NAMALWA (cell line): ENCODE measurements at regions not wholly inside any gene's neighbourhood (a gene's known extent, or its start where the extent isn't known, plus 50 kb on each side); places are given as distances from the start of the nearest gene placed in this dataset.

Experiments
- DNase-seq: peaks from one replicate; pipeline ENCODE4 v3.0.0-alpha.2; 2015; ENCODE audit warnings: low spot score

DNA sequence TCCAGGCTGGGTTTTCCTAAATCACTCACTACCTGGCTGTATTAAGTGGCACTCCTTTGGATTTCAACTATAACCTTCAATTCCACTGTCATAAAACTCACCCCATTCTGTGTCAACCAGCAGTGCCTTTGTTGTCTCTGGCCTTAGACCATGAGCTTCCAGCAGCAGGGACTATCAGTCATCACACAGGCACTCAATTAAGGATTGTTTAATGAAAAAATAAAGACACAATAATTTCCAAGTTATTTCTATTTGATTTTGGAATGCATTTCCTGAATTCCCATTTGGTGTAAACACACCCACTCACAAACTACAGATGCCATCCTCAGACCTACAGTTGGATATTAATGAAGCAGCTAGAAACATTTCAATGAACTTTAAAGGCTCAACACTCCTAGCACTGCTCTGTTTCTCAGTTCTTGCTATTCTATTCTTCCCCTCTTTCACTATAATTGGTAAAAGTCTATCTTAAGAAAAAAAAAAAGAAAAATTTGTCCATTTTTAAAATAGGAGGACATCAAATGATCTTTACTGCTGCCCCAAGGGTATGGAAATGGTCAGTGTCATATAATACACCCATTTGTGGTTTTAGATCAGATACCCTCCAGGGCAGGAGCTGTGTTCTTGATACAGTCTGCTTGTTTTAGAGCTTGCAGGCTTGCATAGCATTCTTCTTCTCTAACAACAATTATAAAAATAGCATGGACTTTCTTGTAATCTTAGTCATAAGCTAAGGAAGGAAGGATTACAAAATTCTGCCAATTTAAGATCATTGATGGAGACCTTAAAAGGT lies 156.4 kb downstream of the PTGER3 start:
- no peak for DNase-seq

DNA sequence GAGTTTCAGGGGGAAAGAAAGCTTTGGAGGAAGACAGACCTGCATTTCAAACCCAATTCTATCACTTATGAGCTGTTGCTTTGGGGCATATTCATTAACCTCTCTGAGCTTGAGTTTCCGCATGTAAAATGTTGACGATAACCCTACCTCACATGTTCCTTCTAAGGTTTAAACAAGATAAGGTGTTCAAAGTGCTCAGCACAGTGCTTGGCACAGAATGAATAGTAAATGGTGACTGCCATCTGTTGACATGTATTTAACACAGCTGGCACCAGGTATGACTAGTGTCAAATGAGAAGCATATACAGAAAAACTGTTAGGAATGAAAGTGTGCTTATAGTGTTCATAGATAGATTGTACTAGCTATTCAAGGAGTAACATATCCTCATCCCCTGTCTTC lies 155.5 kb downstream of the PTGER3 start:
- DNase-seq = no peak

DNA sequence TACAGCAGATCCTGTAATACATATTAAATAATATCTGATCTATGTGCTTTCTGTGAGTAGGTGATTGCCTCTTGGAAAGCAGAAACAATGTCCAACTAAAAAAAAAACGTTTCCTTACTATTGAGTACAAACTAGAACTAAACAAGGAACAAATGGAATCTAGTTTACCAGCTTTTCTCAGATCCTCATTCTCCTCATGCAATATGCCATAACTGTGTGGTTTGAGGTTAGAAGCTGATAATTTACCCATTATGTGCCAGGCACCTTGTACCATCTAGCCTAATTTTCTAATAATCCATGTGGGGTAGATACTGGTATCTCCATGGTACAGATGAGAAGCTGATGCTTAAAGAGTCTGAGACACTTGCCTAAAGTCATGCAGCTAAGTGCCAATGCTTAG lies 154.7 kb downstream of the PTGER3 start:
- no peak for DNase-seq

DNA sequence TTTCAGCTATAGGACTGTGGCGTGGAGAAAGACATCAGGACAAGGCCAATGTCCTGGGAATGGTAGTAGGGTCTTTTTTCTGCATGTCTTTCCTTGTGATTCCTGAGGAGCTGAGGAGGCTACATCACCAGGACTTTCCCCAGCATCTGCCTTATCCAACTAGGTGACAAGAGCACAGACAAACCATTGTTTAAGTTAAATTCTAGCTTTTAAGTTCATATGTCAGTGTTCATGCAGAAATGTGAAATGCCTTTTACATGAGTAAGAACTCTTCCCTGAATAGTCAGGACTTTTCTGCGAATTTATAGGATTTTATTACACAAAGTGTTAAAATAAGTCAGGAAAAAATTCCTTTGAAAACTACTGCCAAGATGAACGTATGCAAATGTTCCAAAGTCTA lies 154.2 kb downstream of the PTGER3 start:
- no peak for DNase-seq

DNA sequence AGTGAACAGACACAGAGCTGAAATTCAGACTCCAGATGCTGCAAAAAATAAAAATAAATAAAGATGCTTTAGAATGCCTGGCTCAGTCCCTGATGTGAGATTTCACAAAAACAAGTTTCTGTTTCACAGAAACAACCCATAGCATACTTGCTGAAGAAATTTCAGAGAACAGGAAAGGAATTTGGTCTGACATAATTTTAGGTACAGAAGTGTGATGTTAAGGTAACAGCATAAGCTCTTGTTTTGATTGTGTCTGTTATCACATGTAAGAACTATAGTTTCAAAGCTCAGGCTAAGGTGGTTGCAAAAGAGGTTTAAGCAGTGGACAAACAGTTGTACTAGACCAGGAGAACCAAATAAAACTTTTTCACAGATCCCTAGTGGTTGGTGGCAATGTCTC lies 152.1 kb downstream of the PTGER3 start:
- no peak for DNase-seq

DNA sequence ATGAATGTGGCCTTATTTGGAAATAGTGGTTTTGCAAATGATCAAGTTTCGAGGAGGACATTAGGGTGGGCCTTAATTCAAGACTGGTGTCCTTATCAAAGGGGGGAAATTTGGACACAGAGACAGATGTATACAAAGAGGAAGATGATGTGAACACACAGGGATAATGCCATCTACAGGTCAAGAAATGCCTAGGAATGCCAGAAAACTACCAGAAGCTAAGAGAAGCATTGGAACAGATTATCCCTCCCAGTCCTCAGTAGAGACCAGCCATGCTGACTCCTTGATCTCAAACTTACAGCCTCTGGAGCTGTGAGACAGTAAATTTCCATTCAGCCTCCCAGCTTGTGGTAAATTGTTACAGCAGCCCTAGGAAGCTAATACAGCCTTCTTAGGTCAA lies 151.4 kb downstream of the PTGER3 start:
- peak; percentile 13 for DNase-seq

DNA sequence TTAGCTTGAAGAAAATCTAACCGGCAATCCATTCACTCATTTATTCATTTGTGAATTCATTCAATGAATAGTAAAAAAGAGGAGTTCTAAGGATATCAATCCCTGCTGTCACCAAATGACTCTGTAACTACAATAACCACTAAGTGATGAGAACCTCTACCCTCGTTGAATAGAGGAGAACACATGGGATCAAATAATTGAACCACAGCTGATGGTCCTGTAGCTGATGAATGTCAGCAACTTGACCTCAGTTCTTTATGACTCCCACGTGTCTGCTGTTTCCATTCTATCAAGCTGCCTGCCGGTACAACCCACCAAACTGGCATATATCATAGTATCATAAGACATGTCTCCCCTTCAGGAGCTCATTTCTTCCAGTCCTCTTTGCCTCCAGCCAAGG lies 150.3 kb downstream of the PTGER3 start:
- no peak for DNase-seq

DNA sequence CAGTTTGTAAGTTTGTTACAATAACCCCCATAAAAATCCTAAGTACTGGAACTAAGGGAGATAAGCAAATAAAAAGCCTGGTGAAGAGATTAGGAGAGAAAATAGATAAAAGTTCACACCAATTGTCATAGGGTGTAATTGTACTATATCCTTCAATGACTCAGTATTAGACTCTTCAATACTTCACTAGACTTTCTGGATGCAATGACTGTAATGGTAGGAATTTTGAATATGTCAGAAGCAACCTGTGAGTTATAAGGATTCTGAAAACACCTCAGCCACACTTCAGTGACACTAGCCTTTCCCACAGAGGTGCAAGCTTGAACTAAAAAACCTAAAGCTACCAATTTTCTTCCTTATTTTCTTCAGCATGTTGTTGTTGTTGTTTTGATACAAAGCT lies 147.9 kb downstream of the PTGER3 start:
- no peak for DNase-seq

DNA sequence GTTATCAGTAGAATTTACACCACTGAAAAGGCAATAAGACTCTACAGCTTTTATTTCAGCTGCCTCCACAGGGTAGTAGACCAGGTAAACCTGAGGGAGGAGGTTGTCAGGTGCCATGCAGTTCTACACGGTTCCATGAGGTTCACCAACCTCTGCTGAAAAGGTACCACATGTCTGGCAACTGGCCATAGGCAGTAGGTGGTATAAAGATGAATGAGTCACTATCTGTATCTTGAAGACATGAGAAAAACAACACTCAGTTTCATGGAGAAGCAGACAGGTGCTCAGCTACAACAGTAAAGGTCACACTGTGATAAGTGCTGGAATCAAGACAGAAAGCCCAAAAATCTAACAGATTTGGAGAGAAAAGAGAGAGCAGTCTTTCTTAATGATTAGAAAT lies 145.4 kb downstream of the PTGER3 start:
- no peak for DNase-seq

DNA sequence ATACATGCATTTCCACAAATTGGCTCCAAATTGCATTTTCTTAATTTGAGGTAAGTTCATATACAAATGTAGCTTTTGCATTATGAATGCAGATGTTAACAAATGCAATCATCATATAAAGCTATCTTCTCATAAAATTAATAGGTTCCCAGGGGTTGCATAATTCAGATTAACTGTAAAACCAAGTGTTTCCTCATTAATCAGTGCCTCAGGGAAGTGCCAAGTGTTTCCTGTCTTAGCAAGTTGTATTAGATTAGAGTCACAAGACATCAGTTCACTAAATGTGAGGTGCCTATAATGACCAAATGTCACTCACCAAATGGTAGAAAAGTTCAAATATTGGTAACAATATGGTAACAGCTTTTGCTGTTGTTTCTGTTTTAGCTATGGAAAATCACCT lies 140.8 kb downstream of the PTGER3 start:
- no peak for DNase-seq

DNA sequence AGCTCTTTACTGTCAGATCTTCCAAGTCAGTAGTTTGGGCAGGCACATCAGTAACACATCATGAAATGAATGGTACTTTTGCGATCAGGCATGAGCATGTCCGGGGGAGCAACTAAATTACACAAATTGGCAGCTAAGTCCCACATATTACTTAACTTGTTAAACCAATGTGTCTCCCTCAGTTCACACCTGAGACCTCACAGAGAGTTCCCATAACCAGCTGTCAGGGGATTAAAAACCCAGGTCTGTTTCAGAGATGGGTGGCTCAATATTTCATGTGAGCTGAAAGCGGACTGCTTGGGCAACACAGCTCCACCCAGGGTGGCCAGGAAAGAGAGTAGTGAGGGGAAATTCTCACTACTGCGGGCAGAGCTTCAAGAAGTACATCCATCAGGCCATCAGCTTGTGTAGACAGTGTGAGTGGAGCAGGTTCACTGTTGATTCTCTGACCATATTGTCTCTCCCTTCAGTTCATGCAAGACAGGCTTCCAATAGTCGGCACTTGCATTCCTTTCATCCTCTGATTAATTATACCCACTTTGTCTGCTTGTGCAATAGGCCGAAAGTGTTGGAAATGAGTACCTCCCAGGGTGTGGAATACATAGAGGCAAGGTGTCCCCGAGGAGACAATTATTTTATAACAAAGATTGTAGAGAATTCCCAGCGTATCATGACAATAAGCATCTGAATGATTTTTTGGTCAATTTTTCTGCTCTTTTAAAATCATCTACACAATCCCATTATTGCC lies 139.9 kb downstream of the PTGER3 start:
- DNase-seq = no peak

DNA sequence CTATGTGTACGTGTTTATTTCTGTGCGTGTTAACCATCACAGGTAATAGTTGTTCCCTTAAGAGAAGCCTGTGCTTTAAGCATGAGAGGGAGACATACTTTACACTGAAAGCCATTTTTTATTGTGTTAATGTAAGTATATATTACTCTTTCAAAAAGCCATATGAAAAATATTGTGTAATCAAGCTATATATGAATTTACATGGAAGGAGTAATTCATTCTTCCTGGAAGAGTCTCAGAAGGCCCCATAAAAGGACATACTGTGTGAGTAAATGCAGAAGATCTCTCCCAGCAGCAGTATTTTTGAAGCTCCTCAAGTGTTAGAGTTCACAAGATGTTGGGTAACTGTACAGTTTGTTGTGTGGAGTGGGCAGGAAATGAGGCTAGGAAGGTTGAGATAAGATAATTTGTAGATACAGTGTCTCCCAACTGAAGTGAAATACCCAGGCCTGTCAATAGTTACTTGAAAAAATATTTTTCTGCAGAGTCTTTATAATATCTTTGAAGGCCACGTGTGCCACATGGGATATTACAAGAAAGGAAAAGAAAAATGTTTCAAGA lies 138.3 kb downstream of the PTGER3 start:
- DNase-seq = no peak

DNA sequence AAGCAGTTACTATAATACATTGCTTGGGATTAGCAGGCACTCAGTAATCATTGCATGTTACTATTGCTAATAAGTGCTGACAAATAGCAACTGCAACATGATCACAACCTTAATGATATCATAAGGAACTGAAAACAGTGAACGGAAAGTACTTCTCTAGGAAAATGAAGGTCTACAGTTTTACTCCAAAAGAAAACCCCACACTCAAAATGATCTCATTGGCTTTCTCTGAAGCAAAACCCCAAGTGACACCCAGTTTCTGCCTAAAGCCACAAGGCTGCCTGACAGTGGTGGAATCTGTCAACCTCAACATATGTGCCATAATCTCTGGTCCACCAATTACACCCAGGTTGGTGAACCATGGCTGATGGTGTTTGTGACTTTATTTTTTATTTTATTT lies 137.6 kb downstream of the PTGER3 start:
- DNase-seq = no peak

DNA sequence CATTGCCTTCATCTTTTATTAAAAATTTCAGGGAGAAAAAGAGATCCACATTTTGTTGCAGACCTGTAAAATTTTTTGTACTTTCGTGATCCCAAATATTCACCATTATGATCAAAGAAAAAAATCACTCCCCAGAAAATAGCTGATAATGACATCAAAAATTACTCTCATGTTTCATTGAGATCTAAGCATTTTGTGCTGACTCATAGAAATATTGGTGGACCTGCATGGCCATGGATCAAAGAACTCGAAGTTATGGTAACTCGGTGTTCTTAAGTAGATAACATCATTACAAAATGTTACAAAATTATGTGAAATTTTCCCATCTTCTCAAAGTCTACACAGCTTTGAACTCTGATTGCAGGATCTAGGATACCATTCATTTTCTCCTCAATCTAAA lies 135.8 kb downstream of the PTGER3 start:
- DNase-seq = no peak

DNA sequence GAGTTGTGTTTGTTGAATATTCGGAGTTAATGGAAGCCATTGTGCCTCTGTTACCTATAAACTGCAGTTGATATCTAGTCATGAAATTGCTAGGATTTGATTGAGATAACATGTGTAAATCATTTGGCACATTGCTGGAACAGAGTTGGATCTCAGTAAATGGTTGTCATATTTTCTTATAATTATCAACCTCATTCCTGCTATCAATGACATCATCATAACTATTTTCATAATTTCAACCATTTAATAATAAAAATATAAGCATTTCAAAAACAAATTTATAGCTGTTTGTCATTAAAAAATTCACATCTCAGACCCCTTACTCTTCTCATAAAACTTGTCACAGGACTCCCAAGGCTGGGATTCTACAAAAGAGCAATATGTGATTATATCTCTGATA lies 133.4 kb downstream of the PTGER3 start:
- DNase-seq = no peak

DNA sequence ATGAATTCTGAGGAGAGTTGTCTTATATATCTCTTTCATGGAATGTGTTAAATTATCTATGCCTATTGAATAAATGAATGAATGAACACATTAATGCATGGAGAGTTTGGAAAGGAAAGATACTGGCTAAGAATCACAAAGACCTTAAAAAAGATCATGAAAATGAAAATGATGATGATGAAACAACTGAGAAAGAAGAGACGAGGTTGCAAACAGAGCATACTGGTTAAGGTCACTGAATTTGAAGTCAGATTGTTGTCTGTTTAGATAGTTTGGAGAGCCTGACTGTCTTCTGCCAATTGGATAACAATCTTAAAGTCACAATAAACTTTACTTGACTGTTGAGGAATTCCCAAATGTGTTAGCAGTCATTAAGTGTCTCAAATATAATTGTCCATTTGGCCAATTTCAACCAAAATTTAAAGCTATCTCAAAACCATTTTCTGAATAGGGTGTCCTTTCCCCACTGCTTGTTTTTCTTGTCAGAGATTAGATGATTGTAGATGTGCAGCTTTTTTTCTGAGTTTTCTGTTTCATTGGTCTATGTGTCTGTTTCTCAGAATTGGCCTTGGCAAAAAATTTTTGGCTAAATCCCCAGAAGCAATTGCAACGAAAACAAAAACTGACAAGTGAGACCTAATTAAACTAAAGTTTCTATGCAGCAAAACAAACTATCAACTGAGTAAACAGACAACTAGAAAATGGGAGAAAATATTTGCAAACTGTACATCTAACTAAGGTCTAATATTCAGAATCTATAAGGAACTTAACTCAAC lies 132.2 kb downstream of the PTGER3 start:
- no peak for DNase-seq

DNA sequence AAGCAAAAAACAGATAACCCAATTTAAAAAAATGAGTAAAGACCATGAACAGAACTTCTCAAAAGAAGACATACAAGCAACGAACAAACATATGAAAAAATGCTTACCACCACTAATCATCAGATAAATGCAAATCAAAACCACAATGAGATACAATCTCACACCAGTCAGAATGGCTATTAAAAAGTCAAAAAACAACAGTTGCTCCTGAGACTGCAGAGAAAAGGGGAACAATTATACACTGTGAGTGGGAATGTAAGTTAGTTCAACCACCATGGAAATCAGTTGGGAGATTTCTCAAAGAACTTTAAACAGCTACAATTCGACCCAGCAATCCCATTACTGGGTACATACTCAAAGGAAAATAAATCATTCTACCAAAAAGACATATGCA lies 131.6 kb downstream of the PTGER3 start:
- no peak for DNase-seq

DNA sequence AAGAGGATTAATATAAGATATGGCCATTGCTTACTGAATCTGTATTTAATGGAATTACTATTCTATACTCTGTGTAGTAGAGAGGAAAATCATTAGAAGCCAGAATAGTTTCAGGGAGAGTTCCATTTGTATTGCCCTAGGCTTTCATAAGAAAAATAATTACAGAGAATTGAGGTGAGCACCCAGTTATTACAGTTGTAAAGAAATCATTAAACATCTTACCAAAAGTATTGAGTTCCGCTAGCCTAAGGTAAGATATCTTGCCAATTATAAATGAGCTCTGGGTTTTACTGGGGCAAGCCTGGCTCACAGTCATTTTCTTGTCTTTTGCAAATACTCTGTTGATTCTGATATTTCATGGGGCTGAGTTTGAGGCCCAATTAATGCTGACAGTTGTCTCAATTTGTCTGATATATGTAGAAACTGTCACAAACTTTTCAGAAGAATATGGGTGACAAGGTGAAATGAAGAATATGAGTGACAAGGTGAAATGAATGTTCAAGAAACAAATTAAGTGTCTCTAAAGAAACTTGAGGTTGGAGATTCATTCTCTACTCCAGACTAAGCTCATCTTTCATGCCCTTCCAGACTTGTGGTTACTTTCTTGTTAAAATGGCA lies 127.8 kb downstream of the PTGER3 start:
- DNase-seq = no peak
